Fibroblast of pulmonary artery (primary cell): ENCODE measurements at regions not wholly inside any gene's neighbourhood (a gene's known extent, or its start where the extent isn't known, plus 50 kb on each side); places are given as distances from the start of the nearest gene placed in this dataset.

Source experiments
- DNase-seq: peaks from one replicate; pipeline ENCODE4 v3.0.0-alpha.2; 2010; ENCODE audit warnings: low read depth
- H3K4me3 ChIP-seq: replicated peaks from 2 replicates; pipeline ENCODE4 v1.5.1; 2011; ENCODE audit warnings: low read depth, mild to moderate bottlenecking, control low read depth, low read length, moderate library complexity
- TF ChIP-seq, protein P1 (sequence below): IDR thresholded peaks from 2 replicates; pipeline ENCODE4 v1.5.1; 2011; ENCODE audit warnings: mild to moderate bottlenecking, control low read depth, low read length, inconsistent platforms; ENCODE audit errors: missing control alignments

DNA sequence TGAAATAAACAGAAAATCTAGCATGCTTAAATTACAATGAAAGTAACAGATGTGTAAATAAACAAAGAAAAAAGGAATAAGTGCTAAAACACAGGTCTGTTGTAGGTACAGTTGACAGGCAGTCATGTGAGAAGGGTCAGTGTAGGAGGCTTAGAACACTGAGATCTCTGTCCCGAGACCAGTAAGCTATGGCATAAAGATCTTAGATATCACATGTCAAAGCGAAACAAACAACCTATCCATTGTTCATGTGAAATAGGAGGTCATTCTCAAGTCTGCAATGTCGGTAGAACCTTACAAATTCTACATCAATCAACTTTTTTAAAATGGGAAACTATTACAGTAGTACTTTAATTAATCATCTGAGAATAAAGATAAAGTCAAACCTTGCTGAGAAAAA, 428.9 kb upstream of the ADGRL2 start:
- H3K4me3 ChIP-seq: no peak overlapping the region

DNA sequence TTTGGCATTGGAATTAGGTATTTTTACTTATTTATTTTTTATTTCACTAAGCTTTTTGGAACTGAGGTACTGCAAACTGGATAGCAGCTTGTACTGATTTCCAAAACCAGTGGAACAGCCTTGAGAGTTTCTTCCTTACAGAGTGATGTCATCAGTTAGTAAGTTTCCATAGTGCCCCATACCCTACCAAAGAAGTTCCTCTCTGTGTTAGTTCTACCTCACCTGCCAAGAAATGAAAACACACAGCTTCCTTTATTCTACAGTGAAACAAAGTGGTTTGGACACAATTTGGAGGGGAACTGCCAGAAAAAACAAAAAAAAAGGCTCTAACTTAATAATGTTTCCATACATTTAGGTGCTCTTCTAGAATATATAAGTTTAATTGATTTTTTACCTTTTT, 430.9 kb upstream of the ADGRL2 start:
- TF ChIP-seq, protein P1, sequence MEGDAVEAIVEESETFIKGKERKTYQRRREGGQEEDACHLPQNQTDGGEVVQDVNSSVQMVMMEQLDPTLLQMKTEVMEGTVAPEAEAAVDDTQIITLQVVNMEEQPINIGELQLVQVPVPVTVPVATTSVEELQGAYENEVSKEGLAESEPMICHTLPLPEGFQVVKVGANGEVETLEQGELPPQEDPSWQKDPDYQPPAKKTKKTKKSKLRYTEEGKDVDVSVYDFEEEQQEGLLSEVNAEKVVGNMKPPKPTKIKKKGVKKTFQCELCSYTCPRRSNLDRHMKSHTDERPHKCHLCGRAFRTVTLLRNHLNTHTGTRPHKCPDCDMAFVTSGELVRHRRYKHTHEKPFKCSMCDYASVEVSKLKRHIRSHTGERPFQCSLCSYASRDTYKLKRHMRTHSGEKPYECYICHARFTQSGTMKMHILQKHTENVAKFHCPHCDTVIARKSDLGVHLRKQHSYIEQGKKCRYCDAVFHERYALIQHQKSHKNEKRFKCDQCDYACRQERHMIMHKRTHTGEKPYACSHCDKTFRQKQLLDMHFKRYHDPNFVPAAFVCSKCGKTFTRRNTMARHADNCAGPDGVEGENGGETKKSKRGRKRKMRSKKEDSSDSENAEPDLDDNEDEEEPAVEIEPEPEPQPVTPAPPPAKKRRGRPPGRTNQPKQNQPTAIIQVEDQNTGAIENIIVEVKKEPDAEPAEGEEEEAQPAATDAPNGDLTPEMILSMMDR: no peak
- H3K4me3 ChIP-seq: no peak overlapping the region

More for the DNA sequence above, 428.9 kb upstream of the ADGRL2 start:
- TF ChIP-seq, protein P1: no peak
- no peak for DNase-seq

DNA sequence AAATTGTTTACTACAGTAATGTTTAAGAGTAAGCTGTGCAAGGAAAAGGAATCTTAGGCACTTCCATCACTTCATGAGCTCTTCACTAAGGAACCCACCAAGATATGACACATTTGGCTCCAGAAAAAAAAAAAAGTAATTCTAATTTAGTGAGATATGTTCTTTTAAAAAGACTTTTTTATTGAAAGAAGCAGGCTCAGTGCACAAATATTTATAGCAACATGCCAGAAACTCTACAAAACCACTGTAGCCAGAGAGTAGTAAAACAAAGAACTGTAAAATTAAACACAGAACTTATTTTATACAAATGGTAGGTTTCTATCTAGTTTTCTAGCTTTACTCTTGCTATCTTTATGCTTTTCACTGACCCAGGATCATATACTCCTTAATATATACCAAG, 434.6 kb upstream of the ADGRL2 start:
- H3K4me3 ChIP-seq: no peak overlapping the region
- TF ChIP-seq, protein P1: no peak
- no peak for DNase-seq

More for the DNA sequence above, 430.9 kb upstream of the ADGRL2 start:
- DNase-seq: peak; percentile 1

DNA sequence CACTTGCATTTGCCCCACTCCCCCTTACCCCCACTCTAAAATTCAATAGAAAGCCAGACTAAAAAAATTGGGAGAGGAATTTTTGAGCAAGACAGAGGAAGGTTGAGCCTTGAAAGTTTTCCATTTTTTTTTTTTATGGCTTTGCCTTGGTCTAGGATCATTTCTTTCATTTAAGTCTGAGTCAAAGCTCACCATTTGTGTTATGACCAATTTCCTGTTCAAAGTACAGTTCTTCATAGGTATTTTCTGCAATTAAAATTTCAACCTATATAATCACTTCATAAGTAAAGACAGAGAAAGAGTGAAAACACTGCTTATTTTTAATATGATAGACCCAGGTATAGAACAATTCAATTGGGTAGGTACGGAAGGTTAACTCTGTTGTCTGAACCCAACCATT, 436.6 kb upstream of the ADGRL2 start:
- H3K4me3 ChIP-seq: no peak overlapping the region
- no peak for DNase-seq
- TF ChIP-seq, protein P1: no peak

DNA sequence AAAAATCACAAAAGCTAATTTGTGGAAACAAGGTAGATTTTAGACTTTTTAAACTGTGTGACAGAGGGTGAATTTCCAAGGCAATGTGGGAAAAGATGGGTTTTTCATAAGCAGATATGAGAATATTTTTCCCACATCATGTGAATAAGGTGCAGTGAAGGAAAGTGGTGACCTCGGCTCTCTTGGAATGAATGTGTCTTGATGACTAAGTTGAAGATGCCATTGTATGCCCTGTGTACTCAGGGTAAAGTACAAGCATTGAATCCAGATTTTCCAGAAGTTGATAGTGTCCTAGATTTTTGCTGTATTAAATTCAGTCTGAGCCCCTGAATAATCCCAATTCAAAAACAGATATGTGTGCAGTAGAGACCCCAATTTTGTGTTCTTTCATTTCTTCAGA, 442.6 kb upstream of the ADGRL2 start:
- TF ChIP-seq, protein P1: no peak

DNA sequence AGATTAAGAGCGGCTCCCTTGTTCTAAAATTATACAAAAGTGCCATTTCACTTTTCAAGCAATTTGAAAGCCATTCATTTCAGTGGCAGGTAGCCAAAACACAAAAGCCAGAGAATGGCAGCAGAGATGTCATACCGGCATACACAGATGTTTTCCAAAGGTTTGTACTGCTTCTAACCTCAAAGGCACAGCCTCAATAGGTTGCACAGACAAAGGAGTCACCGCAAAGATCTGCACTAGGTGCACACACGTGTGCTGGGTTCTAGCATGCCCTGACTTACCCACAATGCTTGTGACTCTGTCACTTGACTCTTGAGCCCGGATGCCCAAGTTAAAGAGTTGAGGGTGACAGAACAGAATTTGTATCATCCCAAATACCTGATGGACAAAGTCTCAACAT, 448.9 kb upstream of the ADGRL2 start:
- TF ChIP-seq, protein P1: no peak
- no peak overlapping the region for H3K4me3 ChIP-seq
- DNase-seq: no peak

More for the DNA sequence above, 442.6 kb upstream of the ADGRL2 start:
- H3K4me3 ChIP-seq: no peak overlapping the region
- no peak for DNase-seq

DNA sequence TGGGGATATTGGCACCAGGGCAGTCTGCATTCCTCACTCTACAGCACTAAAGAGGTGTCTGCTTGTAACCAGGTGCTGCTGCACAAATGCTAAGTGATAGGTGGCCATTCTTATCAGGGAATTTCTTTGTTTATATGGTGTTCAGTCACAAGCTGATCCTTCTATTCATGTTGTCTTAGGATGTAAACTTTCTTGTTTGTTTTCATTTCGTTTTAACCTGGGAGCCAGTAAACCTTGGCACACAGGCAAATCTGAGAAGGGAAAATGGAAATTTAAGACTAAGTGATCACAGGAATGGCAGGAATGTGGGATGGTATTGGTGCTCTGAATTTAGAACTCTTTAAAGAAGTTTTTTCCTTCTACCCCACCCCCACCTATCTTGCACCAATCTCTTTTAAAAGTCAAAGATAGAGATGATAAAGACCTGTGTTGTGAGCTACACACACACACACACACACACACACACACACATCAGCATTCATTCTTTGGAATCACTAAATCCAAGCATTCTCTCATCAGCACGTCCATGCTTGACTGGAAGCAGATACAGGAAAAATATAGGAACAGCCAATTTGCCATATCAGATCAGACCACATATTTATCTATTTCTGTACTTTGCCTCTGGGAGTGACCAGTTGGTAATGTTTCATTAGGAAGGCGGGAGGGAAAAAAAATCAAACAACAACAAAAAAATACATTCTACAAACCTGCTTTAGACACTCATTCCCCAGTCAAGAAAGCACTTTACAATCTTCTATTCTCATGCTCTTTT, 451.4 kb upstream of the ADGRL2 start:
- no peak overlapping the region for H3K4me3 ChIP-seq
- TF ChIP-seq, protein P1: no peak
- no peak for DNase-seq
